Thyroid gland (tissue), 4 donors: ENCODE measurements at regions not wholly inside any gene's neighbourhood (a gene's known extent, or its start where the extent isn't known, plus 50 kb on each side); places are given as distances from the start of the nearest gene placed in this dataset.

Experiments
- POLR2A ChIP-seq, 2 donors: fragments of 450-650 bp; IDR thresholded peaks; one replicate each; pipeline ENCODE4 v1.6.1; 2017; ENCODE audit warnings: antibody characterized with exemption in 2 of 2, mild to moderate bottlenecking in 2 of 2, moderate library complexity in 1 of 2
- TF ChIP-seq, protein P1 (sequence below), 6 experiments: fragments of 200-600 bp in 3 of 6; fragments of 450-650 bp in 3 of 6; sonication (generic) in 3 of 6; IDR thresholded peaks; one replicate each; pipeline ENCODE4 v1.5.1; 2016 to 2019; ENCODE audit warnings: antibody characterized with exemption in 6 of 6, mild to moderate bottlenecking in 2 of 6, inconsistent platforms in 1 of 6, moderate library complexity in 1 of 6

DNA sequence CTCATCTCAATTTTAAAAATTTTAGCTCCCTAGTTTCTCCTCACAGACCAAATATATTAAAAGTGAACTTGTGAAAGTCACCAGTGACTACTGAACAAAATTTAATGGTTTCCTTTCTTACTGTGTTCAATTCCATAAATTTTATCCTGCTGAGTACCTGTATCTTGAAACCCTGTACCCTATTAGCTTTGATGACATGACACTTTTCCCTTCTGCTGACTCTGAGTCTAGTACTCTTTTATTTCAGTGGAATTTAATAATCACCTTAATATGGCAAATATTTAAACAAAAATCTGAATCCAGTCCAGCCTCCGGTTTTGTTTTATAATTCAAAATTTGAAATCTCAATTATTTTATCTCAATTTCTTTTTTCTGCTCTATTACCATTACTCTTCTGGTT lies 203.1 kb upstream of the NUDT6 start:
- TF ChIP-seq, protein P1, sequence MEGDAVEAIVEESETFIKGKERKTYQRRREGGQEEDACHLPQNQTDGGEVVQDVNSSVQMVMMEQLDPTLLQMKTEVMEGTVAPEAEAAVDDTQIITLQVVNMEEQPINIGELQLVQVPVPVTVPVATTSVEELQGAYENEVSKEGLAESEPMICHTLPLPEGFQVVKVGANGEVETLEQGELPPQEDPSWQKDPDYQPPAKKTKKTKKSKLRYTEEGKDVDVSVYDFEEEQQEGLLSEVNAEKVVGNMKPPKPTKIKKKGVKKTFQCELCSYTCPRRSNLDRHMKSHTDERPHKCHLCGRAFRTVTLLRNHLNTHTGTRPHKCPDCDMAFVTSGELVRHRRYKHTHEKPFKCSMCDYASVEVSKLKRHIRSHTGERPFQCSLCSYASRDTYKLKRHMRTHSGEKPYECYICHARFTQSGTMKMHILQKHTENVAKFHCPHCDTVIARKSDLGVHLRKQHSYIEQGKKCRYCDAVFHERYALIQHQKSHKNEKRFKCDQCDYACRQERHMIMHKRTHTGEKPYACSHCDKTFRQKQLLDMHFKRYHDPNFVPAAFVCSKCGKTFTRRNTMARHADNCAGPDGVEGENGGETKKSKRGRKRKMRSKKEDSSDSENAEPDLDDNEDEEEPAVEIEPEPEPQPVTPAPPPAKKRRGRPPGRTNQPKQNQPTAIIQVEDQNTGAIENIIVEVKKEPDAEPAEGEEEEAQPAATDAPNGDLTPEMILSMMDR (IDR thresholded peaks at IDR 0.05), result no peak
- no peak for TF ChIP-seq POLR2A (IDR thresholded peaks at IDR 0.05)
